Caco-2 (cell line): ENCODE measurements at regions not wholly inside any gene's neighbourhood (a gene's known extent, or its start where the extent isn't known, plus 50 kb on each side); places are given as distances from the start of the nearest gene placed in this dataset.

Source experiments
- BruUV-seq: library from RNA; stranded (reverse); fragments of 400-500 nt; replicated peaks from 2 replicates; lab custom pipeline; 2021; lab: Mats Ljungman, UMichigan
- CTCF ChIA-PET: fragments of 300-600 bp; sonication (Branson Sonifier 250); formaldehyde crosslinking; loops from one replicate; lab custom pipeline; 2022; ENCODE audit warnings: antibody characterized with exemption; lab: Charles Lee
- POLR2A ChIA-PET: fragments of 300-600 bp; sonication (Branson Sonifier 250); formaldehyde crosslinking; loops from one replicate; lab custom pipeline; 2022; ENCODE audit warnings: antibody characterized with exemption; lab: Charles Lee
- DNase-seq, 2 experiments: peaks; one replicate each; pipeline versions ENCODE4 v3.0.0 to v3.0.0-alpha.2; 2020 to 2022
- H3K27me3 ChIP-seq: replicated peaks from 2 replicates; pipeline ENCODE4 v1.6.0; 2011; ENCODE audit warnings: low read length; ENCODE audit not compliant: control insufficient read depth, insufficient read depth
- H3K36me3 ChIP-seq: 2 replicates; pipeline ENCODE4 v1.5.1; 2011; ENCODE audit warnings: low read length; ENCODE audit not compliant: control insufficient read depth, insufficient read depth
- H3K4me1 ChIP-seq: fragments of 250-450 bp; sonication (Bioruptor Pico); 2 replicates; pipeline ENCODE4 v1.5.1; 2020; ENCODE audit warnings: mild to moderate bottlenecking
- H3K4me3 ChIP-seq: 2 replicates; pipeline ENCODE4 v1.5.1; 2011; ENCODE audit warnings: low read depth, mild to moderate bottlenecking, control low read depth, low read length
- H3K9me3 ChIP-seq: fragments of 250-450 bp; sonication (Bioruptor Pico); 2 replicates; pipeline ENCODE4 v1.5.1; 2020; ENCODE audit warnings: mild to moderate bottlenecking, moderate library complexity
- H3K27ac Mint-ChIP-seq: one replicate; pipeline ENCODE4 v1.8.0; 2022; ENCODE audit warnings: mixed read lengths; ENCODE audit not compliant: unreplicated experiment
- H3K27me3 Mint-ChIP-seq: one replicate; pipeline ENCODE4 v1.8.0; 2022; ENCODE audit warnings: mixed read lengths; ENCODE audit not compliant: insufficient read depth, unreplicated experiment
- H3K36me3 Mint-ChIP-seq: one replicate; pipeline ENCODE4 v1.8.0; 2022; ENCODE audit warnings: mild to moderate bottlenecking, mixed read lengths; ENCODE audit not compliant: insufficient read depth, unreplicated experiment
- H3K4me1 Mint-ChIP-seq: one replicate; pipeline ENCODE4 v1.8.0; 2022; ENCODE audit warnings: low read depth, mixed read lengths; ENCODE audit not compliant: unreplicated experiment
- H3K4me3 Mint-ChIP-seq: one replicate; pipeline ENCODE4 v1.8.0; 2022; ENCODE audit warnings: mild to moderate bottlenecking, moderate library complexity, mixed read lengths; ENCODE audit not compliant: unreplicated experiment
- H3K9me3 Mint-ChIP-seq: one replicate; pipeline ENCODE4 v1.8.0; 2022; ENCODE audit warnings: mixed read lengths; ENCODE audit not compliant: unreplicated experiment
- CTCF ChIP-seq, 2 experiments: fragments of 200-600 bp in 1 of 2; IDR thresholded peaks; 1 replicate in 1 of 2; 2 replicates in 1 of 2; pipeline versions ENCODE4 v1.5.1 to v1.8.0; 2011 to 2022; ENCODE audit warnings: antibody characterized with exemption in 1 of 2, control low read depth in 1 of 2, inconsistent platforms in 1 of 2, low read depth in 1 of 2, low read length in 1 of 2, mild to moderate bottlenecking in 1 of 2, moderate library complexity in 1 of 2; ENCODE audit not compliant: insufficient read depth in 1 of 2, severe bottlenecking in 1 of 2, unreplicated experiment in 1 of 2
- intact Hi-C: fragments of 100-400 bp; cut with micrococcal nuclease; formaldehyde crosslinking; loops from one replicate; pipeline ENCODE4 v1.10.0; 2022; ENCODE audit not compliant: unreplicated experiment

GRCh38 chr18:67735506-67735905, 219.0 kb upstream of the DSEL start:
- no peaks in the 10 kb centered on the region for H3K4me1 ChIP-seq
- POLR2A ChIA-PET = no interaction called here
- no peaks in the 10 kb centered on the region for H3K27me3 ChIP-seq
- H3K36me3 ChIP-seq = no peaks in the 10 kb centered on the region
- no peaks in the 10 kb centered on the region for H3K9me3 ChIP-seq
- H3K4me3 Mint-ChIP-seq = no peak overlapping the region
- intact Hi-C loops = no loop called here
- CTCF ChIA-PET = no interaction called here
- H3K4me3 ChIP-seq = no peak overlapping the region
- TF ChIP-seq CTCF (IDR thresholded peaks at IDR 0.05; ENCODE audit: insufficient read depth in 1 of 2, low read depth in 1 of 2, low read length in 1 of 2, severe bottlenecking in 1 of 2, unreplicated experiment in 1 of 2) = no peak
- H3K36me3 Mint-ChIP-seq = no peaks in the 10 kb centered on the region
- no peaks in the 10 kb centered on the region for H3K4me1 Mint-ChIP-seq
- H3K27me3 Mint-ChIP-seq = peaks cover 6% of the 10 kb centered on the region
- no peaks in the 10 kb centered on the region for H3K9me3 Mint-ChIP-seq
- H3K27ac Mint-ChIP-seq = no peak overlapping the region
- BruUV-seq = no TSS peak
- DNase-seq = no peak

- no peaks in the 10 kb centered on the region for H3K9me3 Mint-ChIP-seq
- TF ChIP-seq CTCF (IDR thresholded peaks at IDR 0.05; ENCODE audit: insufficient read depth in 1 of 2, low read depth in 1 of 2, low read length in 1 of 2, severe bottlenecking in 1 of 2, unreplicated experiment in 1 of 2) = no peak
- Histone ChIP-seq H3K4me1 (no peaks in the 10 kb centered on the region), H3K4me3 (no peak overlapping the region), H3K27me3 (no peaks in the 10 kb centered on the region), H3K36me3 (no peaks in the 10 kb centered on the region), H3K9me3 (no peaks in the 10 kb centered on the region)
- no peak overlapping the region for H3K27ac Mint-ChIP-seq
- intact Hi-C loops = no loop called here
- BruUV-seq = no TSS peak
- ChIA-PET CTCF (no interaction called here), POLR2A (no interaction called here)
- DNase-seq = no peak
- peaks cover 6% of the 10 kb centered on the region for H3K27me3 Mint-ChIP-seq
- no peaks in the 10 kb centered on the region for H3K4me1 Mint-ChIP-seq
- H3K36me3 Mint-ChIP-seq = no peaks in the 10 kb centered on the region
- no peak overlapping the region for H3K4me3 Mint-ChIP-seq
Measured at GRCh38 chr18:67733088-67733487, 216.6 kb upstream of the DSEL start.

- intact Hi-C loops = no loop called here
Measured at GRCh38 chr18:67731851-67732250, 215.3 kb upstream of the DSEL start.

More at GRCh38 chr18:67731851-67732250, 215.3 kb upstream of the DSEL start:
- no peak for DNase-seq
- no TSS peak for BruUV-seq
- TF ChIP-seq CTCF (IDR thresholded peaks at IDR 0.05; ENCODE audit: insufficient read depth in 1 of 2, low read depth in 1 of 2, low read length in 1 of 2, severe bottlenecking in 1 of 2, unreplicated experiment in 1 of 2) = no peak
- Histone ChIP-seq H3K4me1 (no peaks in the 10 kb centered on the region), H3K4me3 (no peak overlapping the region), H3K9me3 (no peaks in the 10 kb centered on the region), H3K27me3 (no peaks in the 10 kb centered on the region), H3K36me3 (no peaks in the 10 kb centered on the region)
- CTCF ChIA-PET = no interaction called here
- no peaks in the 10 kb centered on the region for H3K9me3 Mint-ChIP-seq
- no peaks in the 10 kb centered on the region for H3K4me1 Mint-ChIP-seq
- peaks cover 6% of the 10 kb centered on the region for H3K27me3 Mint-ChIP-seq
- no peaks in the 10 kb centered on the region for H3K36me3 Mint-ChIP-seq
- POLR2A ChIA-PET = no interaction called here
- H3K27ac Mint-ChIP-seq = no peak overlapping the region
- no peak overlapping the region for H3K4me3 Mint-ChIP-seq
